ENCODE measurements at regions not wholly inside any gene's neighbourhood (a gene's known extent, or its start where the extent isn't known, plus 50 kb on each side); places are given as distances from the start of the nearest gene placed in this dataset.
A peak's percentile ranks its signal among the peaks of the same experiment; 100 is the strongest.

DNA sequence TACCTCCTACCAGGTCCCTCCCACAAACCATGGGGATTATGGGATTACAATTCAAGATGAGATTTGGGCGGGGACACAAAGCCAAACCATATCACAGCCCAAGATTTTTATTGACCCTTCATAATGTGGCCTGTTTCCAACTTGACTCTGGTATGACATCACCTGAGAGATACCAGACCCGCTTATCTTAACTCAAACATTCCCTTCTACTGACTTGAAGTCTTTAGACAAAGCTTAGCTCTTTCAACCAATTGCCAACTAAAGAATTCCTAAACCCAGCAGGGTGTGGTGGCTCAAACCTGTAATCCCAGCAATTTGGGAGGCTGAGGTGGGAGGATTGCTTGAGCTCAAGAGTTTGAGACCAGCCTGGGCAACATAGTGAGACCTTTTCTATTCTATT is 67.9 kb downstream of the CLRN3 start:
- H3K9me3 ChIP-seq (ENCODE audit: low read depth, low read length, poor library complexity, severe bottlenecking): no peaks in the 10 kb centered on the region
- no peak overlapping the region for H3K4me3 ChIP-seq (ENCODE audit: low read depth, low read length, poor library complexity, severe bottlenecking)
- H3K27me3 ChIP-seq (replicated peaks; ENCODE audit: insufficient read depth, low read depth, low read length, poor library complexity): no peaks in the 10 kb centered on the region
- intact Hi-C loops (cut with micrococcal nuclease; ENCODE audit: unreplicated experiment): no loop called here
- H3K36me3 ChIP-seq (ENCODE audit: insufficient read depth, low read length, poor library complexity, severe bottlenecking): no peaks in the 10 kb centered on the region
- TF ChIP-seq EZH2 (IDR thresholded peaks at IDR 0.05; ENCODE audit: borderline replicate concordance, low read depth, low read length, poor library complexity, severe bottlenecking): no peak
- TF ChIP-seq, protein P1, sequence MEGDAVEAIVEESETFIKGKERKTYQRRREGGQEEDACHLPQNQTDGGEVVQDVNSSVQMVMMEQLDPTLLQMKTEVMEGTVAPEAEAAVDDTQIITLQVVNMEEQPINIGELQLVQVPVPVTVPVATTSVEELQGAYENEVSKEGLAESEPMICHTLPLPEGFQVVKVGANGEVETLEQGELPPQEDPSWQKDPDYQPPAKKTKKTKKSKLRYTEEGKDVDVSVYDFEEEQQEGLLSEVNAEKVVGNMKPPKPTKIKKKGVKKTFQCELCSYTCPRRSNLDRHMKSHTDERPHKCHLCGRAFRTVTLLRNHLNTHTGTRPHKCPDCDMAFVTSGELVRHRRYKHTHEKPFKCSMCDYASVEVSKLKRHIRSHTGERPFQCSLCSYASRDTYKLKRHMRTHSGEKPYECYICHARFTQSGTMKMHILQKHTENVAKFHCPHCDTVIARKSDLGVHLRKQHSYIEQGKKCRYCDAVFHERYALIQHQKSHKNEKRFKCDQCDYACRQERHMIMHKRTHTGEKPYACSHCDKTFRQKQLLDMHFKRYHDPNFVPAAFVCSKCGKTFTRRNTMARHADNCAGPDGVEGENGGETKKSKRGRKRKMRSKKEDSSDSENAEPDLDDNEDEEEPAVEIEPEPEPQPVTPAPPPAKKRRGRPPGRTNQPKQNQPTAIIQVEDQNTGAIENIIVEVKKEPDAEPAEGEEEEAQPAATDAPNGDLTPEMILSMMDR (conservative IDR thresholded peaks at IDR 0.05; ENCODE audit: low read depth, low read length): no peak
- no peak overlapping the region for H3K27ac ChIP-seq (ENCODE audit: low read depth, low read length, poor library complexity, severe bottlenecking)
- BruUV-seq (replicated peaks): no TSS peak
- ChIA-PET CTCF (no interaction called here), POLR2A (ENCODE audit: low non-redundant PET) (no interaction called here)
- DNase-seq (ENCODE audit: low spot score): no peak
- peaks cover 6% of the 10 kb centered on the region for H3K4me1 ChIP-seq (ENCODE audit: insufficient read depth, low read length, poor library complexity, severe bottlenecking)

DNA sequence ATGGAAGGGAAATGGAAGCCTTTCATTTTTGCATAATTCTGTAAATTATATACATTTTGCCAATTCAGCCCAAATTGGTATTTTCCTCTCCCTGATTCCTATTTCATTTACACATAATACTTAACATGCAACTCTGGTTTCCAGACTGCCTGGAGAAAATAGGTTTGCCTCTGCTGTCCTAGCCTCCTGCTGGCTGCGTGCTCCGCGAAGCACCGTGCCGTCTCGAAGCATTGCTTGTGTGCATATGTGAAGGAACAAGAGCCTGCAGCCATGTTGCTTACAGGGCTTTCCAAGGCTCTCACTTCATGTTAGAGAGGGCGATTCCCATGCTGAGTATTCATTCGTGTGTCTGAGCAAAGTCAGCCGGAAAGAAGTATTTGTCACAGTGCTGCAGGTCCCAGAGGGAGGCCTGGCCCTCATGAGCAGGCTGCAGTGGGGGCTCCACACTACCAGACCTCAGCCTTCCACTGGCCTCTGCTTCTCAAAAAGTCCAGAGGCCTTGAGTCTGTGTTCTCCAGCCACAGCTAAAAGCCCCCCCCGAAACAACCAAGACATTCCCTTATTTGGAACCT is 66.5 kb downstream of the CLRN3 start:
- POLR2A ChIA-PET (ENCODE audit: low non-redundant PET): no interaction called here
- Histone ChIP-seq H3K4me3 (ENCODE audit: low read depth, low read length, poor library complexity, severe bottlenecking) (no peak overlapping the region), H3K4me1 (ENCODE audit: insufficient read depth, low read length, poor library complexity, severe bottlenecking) (peaks cover 6% of the 10 kb centered on the region), H3K27ac (ENCODE audit: low read depth, low read length, poor library complexity, severe bottlenecking) (no peak overlapping the region), H3K36me3 (ENCODE audit: insufficient read depth, low read length, poor library complexity, severe bottlenecking) (no peaks in the 10 kb centered on the region), H3K27me3 (replicated peaks; ENCODE audit: insufficient read depth, low read depth, low read length, poor library complexity) (no peaks in the 10 kb centered on the region), H3K9me3 (ENCODE audit: low read depth, low read length, poor library complexity, severe bottlenecking) (no peaks in the 10 kb centered on the region)
- TF ChIP-seq EZH2 (IDR thresholded peaks at IDR 0.05; ENCODE audit: borderline replicate concordance, low read depth, low read length, poor library complexity, severe bottlenecking): no peak
- TF ChIP-seq, protein P1 (conservative IDR thresholded peaks at IDR 0.05; ENCODE audit: low read depth, low read length): no peak
- BruUV-seq (replicated peaks): no TSS peak
- CTCF ChIA-PET: no interaction called here
- DNase-seq (ENCODE audit: low spot score): peak; percentile 11
- intact Hi-C loops (cut with micrococcal nuclease; ENCODE audit: unreplicated experiment): no loop called here

DNA sequence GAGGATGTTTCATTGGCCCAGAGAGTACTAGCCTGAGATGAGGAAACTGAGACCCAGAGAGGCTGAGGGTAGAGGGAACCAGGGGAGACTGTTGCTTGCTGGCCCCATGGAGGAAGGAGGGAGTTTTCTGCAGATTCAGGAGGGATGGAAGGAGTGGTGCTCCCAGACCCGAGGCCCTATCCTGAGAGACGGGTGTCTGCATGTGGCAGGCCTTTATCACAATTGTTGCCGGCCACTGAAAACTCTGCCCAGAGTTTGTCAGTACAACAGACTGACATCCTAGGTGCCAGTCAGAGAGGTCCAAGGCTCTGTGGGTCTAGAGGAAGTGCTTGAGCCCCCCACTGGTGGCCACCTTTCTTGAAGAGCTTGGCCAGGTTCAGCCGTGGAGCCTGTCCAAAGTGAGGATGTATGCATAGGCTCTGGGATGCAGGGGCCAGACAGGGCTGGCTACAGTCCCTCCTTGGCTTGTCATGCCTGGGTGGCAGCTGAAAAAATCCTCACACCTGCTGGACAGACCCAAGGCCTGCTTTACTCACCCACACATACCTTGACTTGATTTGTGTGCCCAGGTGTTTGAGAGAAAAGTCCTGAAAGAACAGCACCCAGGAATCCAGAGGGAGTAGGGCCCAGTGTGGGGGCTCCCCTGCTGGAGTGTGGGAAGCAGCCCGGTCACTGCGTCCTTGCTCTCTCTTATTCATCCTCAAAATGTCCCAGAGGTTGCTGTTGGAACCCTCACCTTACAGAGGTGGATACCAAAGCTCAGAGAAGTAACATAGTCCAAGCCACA is 65.2 kb downstream of the CLRN3 start:
- no peak for DNase-seq (ENCODE audit: low spot score)
- Histone ChIP-seq H3K36me3 (ENCODE audit: insufficient read depth, low read length, poor library complexity, severe bottlenecking) (no peaks in the 10 kb centered on the region), H3K27me3 (replicated peaks; ENCODE audit: insufficient read depth, low read depth, low read length, poor library complexity) (no peaks in the 10 kb centered on the region), H3K27ac (ENCODE audit: low read depth, low read length, poor library complexity, severe bottlenecking) (no peak overlapping the region), H3K9me3 (ENCODE audit: low read depth, low read length, poor library complexity, severe bottlenecking) (no peaks in the 10 kb centered on the region), H3K4me3 (ENCODE audit: low read depth, low read length, poor library complexity, severe bottlenecking) (no peak overlapping the region), H3K4me1 (ENCODE audit: insufficient read depth, low read length, poor library complexity, severe bottlenecking) (peaks cover 6% of the 10 kb centered on the region)
- no TSS peak for BruUV-seq (replicated peaks)
- intact Hi-C loops (cut with micrococcal nuclease; ENCODE audit: unreplicated experiment): no loop called here
- TF ChIP-seq EZH2 (IDR thresholded peaks at IDR 0.05; ENCODE audit: borderline replicate concordance, low read depth, low read length, poor library complexity, severe bottlenecking): no peak
- TF ChIP-seq, protein P1 (conservative IDR thresholded peaks at IDR 0.05; ENCODE audit: low read depth, low read length): no peak
- ChIA-PET CTCF (no interaction called here), POLR2A (ENCODE audit: low non-redundant PET) (no interaction called here)

All from A673 (cell line).